ENCODE measurements at regions not wholly inside any gene's neighbourhood (a gene's known extent, or its start where the extent isn't known, plus 50 kb on each side); places are given as distances from the start of the nearest gene placed in this dataset.

GRCh38 chr2:489084-489483 is 188.1 kb downstream of the TMEM18 start:
- DNase-seq (ENCODE audit: low read depth in 1 of 2, low spot score in 1 of 2) = no peak

GRCh38 chr2:487186-488079 is 189.8 kb downstream of the TMEM18 start:
- no peak for DNase-seq (ENCODE audit: low read depth in 1 of 2, low spot score in 1 of 2)

GRCh38 chr2:486371-486770 is 190.8 kb downstream of the TMEM18 start:
- DNase-seq (ENCODE audit: low read depth in 1 of 2, low spot score in 1 of 2) = no peak

GRCh38 chr2:481388-481787 is 193.5 kb upstream of the ALKAL2 start:
- no peak for DNase-seq (ENCODE audit: low read depth in 1 of 2, low spot score in 1 of 2)

- no peak for DNase-seq (ENCODE audit: low read depth in 1 of 2, low spot score in 1 of 2)
Measured at GRCh38 chr2:479490-480176, 191.7 kb upstream of the ALKAL2 start.

GRCh38 chr2:479031-479430 is 191.1 kb upstream of the ALKAL2 start:
- DNase-seq (ENCODE audit: low read depth in 1 of 2, low spot score in 1 of 2) = no peak

GRCh38 chr2:471560-471959 is 183.7 kb upstream of the ALKAL2 start:
- no peak for DNase-seq (ENCODE audit: low read depth in 1 of 2, low spot score in 1 of 2)

GRCh38 chr2:469514-469913 is 181.6 kb upstream of the ALKAL2 start:
- DNase-seq (ENCODE audit: low read depth in 1 of 2, low spot score in 1 of 2) = no peak

GRCh38 chr2:468648-469336 is 180.9 kb upstream of the ALKAL2 start:
- DNase-seq (ENCODE audit: low read depth in 1 of 2, low spot score in 1 of 2) = no peak

- DNase-seq (ENCODE audit: low read depth in 1 of 2, low spot score in 1 of 2) = no peak
Measured at GRCh38 chr2:467892-468647, 180.2 kb upstream of the ALKAL2 start.

GRCh38 chr2:467543-467891 is 179.6 kb upstream of the ALKAL2 start:
- no peak for DNase-seq (ENCODE audit: low read depth in 1 of 2, low spot score in 1 of 2)

- no peak for DNase-seq (ENCODE audit: low read depth in 1 of 2, low spot score in 1 of 2)
Measured at GRCh38 chr2:467101-467500, 179.2 kb upstream of the ALKAL2 start.

- no peak for DNase-seq (ENCODE audit: low read depth in 1 of 2, low spot score in 1 of 2)
Measured at GRCh38 chr2:464562-465309, 176.8 kb upstream of the ALKAL2 start.

GRCh38 chr2:460861-461260 is 173.0 kb upstream of the ALKAL2 start:
- no peak for DNase-seq (ENCODE audit: low read depth in 1 of 2, low spot score in 1 of 2)

GRCh38 chr2:459931-460330 is 172.0 kb upstream of the ALKAL2 start:
- DNase-seq (ENCODE audit: low read depth in 1 of 2, low spot score in 1 of 2) = no peak

- DNase-seq (ENCODE audit: low read depth in 1 of 2, low spot score in 1 of 2) = no peak
Measured at GRCh38 chr2:458425-458815, 170.5 kb upstream of the ALKAL2 start.

- no peak for DNase-seq (ENCODE audit: low read depth in 1 of 2, low spot score in 1 of 2)
Measured at GRCh38 chr2:457792-458424, 170.0 kb upstream of the ALKAL2 start.

GRCh38 chr2:457262-457661 is 169.4 kb upstream of the ALKAL2 start:
- DNase-seq (ENCODE audit: low read depth in 1 of 2, low spot score in 1 of 2) = no peak

GRCh38 chr2:455913-456312 is 168.0 kb upstream of the ALKAL2 start:
- no peak for DNase-seq (ENCODE audit: low read depth in 1 of 2, low spot score in 1 of 2)

GRCh38 chr2:455015-455705 is 167.3 kb upstream of the ALKAL2 start:
- DNase-seq (ENCODE audit: low read depth in 1 of 2, low spot score in 1 of 2) = no peak

Data from activated CD4-positive, alpha-beta T cell treated with anti-CD3 and anti-CD28 coated beads, Interleukin-2, amount 50 U/mL, for 24 hours (primary cell).